Colonic mucosa (tissue), 4 donors: ENCODE measurements at regions not wholly inside any gene's neighbourhood (a gene's known extent, or its start where the extent isn't known, plus 50 kb on each side); places are given as distances from the start of the nearest gene placed in this dataset.

Experiments used
- DNase-seq: peaks from one replicate; pipeline ENCODE4 v3.0.0-alpha.2; 2020
- H3K27ac ChIP-seq: fragments of 200-600 bp; one replicate; pipeline ENCODE4 v1.8.0; 2021
- H3K27me3 ChIP-seq: fragments of 200-600 bp; one replicate; pipeline ENCODE4 v1.8.0; 2021
- H3K36me3 ChIP-seq: fragments of 200-600 bp; one replicate; pipeline ENCODE4 v1.8.0; 2021
- H3K4me1 ChIP-seq: fragments of 200-600 bp; one replicate; pipeline ENCODE4 v1.8.0; 2021; ENCODE audit warnings: mild to moderate bottlenecking
- H3K4me3 ChIP-seq: fragments of 200-600 bp; one replicate; pipeline ENCODE4 v1.8.0; 2021
- H3K9ac ChIP-seq, 2 donors: one replicate each; pipeline ENCODE4 v1.7.0; 2013; ENCODE audit warnings: control low read depth in 2 of 2, low read depth in 2 of 2, low read length in 2 of 2
- H3K9me3 ChIP-seq: fragments of 200-600 bp; one replicate; pipeline ENCODE4 v1.8.0; 2021
- CTCF ChIP-seq: fragments of 200-600 bp; IDR thresholded peaks from one replicate; pipeline ENCODE4 v1.8.0; 2022; ENCODE audit warnings: antibody characterized with exemption, mild to moderate bottlenecking
- intact Hi-C: fragments of 100-400 bp; cut with DNase I; formaldehyde crosslinking; loops from one replicate; pipeline ENCODE4 v1.14.1; 2022
- donor health status: healthy.
- donor health status: DM: no; HTN: no; CAD: no.
- donor health status: DM: no; HTN: no; CAD: no.

- no peaks in the 10 kb centered on the region for H3K9me3 ChIP-seq
- no peaks in the 10 kb centered on the region for H3K36me3 ChIP-seq
- no peaks in the 10 kb centered on the region for H3K27me3 ChIP-seq
- no peak for DNase-seq
- H3K9ac ChIP-seq, result no peak overlapping the region
- intact Hi-C loops, result no loop called here
- TF ChIP-seq CTCF, result no peak
- no peaks in the 10 kb centered on the region for H3K4me1 ChIP-seq
- no peak overlapping the region for H3K4me3 ChIP-seq
- H3K27ac ChIP-seq, result no peak overlapping the region
These were observed 110.2 kb upstream of the ACKR3 start for GRCh38 chr2:236459393-236459792.

GRCh38 chr2:236464140-236464539 lies 105.5 kb upstream of the ACKR3 start:
- Histone ChIP-seq H3K4me1 (no peaks in the 10 kb centered on the region), H3K27me3 (no peaks in the 10 kb centered on the region), H3K9ac (no peak overlapping the region), H3K9me3 (no peaks in the 10 kb centered on the region), H3K36me3 (no peaks in the 10 kb centered on the region), H3K27ac (no peak overlapping the region), H3K4me3 (no peak overlapping the region)
- intact Hi-C loops, result no loop called here
- no peak for TF ChIP-seq CTCF
- DNase-seq, result no peak

- no peaks in the 10 kb centered on the region for H3K4me1 ChIP-seq
- no peak overlapping the region for H3K9ac ChIP-seq
- no peak overlapping the region for H3K4me3 ChIP-seq
- H3K36me3 ChIP-seq, result no peaks in the 10 kb centered on the region
- DNase-seq, result no peak
- TF ChIP-seq CTCF, result no peak
- no peaks in the 10 kb centered on the region for H3K27me3 ChIP-seq
- no peak overlapping the region for H3K27ac ChIP-seq
- no peaks in the 10 kb centered on the region for H3K9me3 ChIP-seq
- intact Hi-C loops, result no loop called here
These were observed 96.7 kb upstream of the ACKR3 start for GRCh38 chr2:236472720-236473495.

DNA sequence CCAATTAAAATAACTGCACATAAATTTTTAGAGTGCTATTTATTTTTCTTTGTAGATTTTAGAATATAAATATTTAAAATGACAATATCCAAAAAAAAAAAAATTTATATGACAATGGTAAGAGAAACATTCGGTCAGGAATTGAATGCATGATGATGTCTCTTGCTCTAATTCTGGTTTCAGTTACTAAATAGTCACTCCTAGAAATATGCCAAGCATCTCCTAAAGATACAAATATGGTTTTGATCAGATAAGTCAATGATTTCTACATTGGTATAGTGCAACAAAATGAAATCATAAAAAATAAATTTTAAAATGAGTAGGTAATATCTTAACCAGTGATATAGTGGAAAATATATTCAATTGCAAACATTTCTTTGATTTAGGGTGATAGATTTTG lies 95.9 kb upstream of the ACKR3 start:
- Histone ChIP-seq H3K27me3 (no peaks in the 10 kb centered on the region), H3K9me3 (no peaks in the 10 kb centered on the region), H3K36me3 (no peaks in the 10 kb centered on the region), H3K27ac (no peak overlapping the region), H3K4me3 (no peak overlapping the region), H3K4me1 (no peaks in the 10 kb centered on the region), H3K9ac (no peak overlapping the region)
- DNase-seq, result no peak
- intact Hi-C loops, result no loop called here
- TF ChIP-seq CTCF, result no peak

- Histone ChIP-seq H3K9ac (no peak overlapping the region), H3K27me3 (no peaks in the 10 kb centered on the region), H3K9me3 (peaks cover 3% of the 10 kb centered on the region), H3K27ac (no peak overlapping the region), H3K4me1 (no peaks in the 10 kb centered on the region), H3K4me3 (no peak overlapping the region), H3K36me3 (no peaks in the 10 kb centered on the region)
- no peak for TF ChIP-seq CTCF
- intact Hi-C loops, result no loop called here
- DNase-seq, result no peak
These were observed 89.8 kb upstream of the ACKR3 start for GRCh38 chr2:236479814-236480213.
